ENCODE measurements at regions not wholly inside any gene's neighbourhood (a gene's known extent, or its start where the extent isn't known, plus 50 kb on each side); places are given as distances from the start of the nearest gene placed in this dataset.

GRCh38 chr6:167742719-167743303 is 83.9 kb upstream of the AFDN start:
- no peak for DNase-seq
- no peaks in the 10 kb centered on the region for H3K27me3 ChIP-seq (ENCODE audit: control insufficient read depth, insufficient read depth, low read length)
- no peak overlapping the region for H4K5ac ChIP-seq (ENCODE audit: low read depth, low read length)
- H4K8ac ChIP-seq (ENCODE audit: low read depth in 2 of 2, low read length in 2 of 2): no peak overlapping the region
- H2BK15ac ChIP-seq (ENCODE audit: low read depth, low read length): no peak overlapping the region
- peaks cover 40% of the 10 kb centered on the region for H3K9me3 ChIP-seq (ENCODE audit: control insufficient read depth, insufficient read depth, low read length)
- H3K14ac ChIP-seq (replicated peaks; ENCODE audit: low read depth, low read length): no peak overlapping the region
- no peak overlapping the region for H3K4ac ChIP-seq (ENCODE audit: low read depth, low read length)
- H4K20me1 ChIP-seq (ENCODE audit: insufficient read depth, low read length): no peaks in the 10 kb centered on the region
- no peak overlapping the region for H3K27ac ChIP-seq (ENCODE audit: insufficient read depth, low read length)
- H2BK120ac ChIP-seq (ENCODE audit: low read depth, low read length): no peak overlapping the region
- no peak overlapping the region for H4K91ac ChIP-seq (ENCODE audit: insufficient read depth, low read depth, low read length)
- H2BK20ac ChIP-seq (ENCODE audit: low read depth, low read length): no peak overlapping the region
- H3K9me1 ChIP-seq (ENCODE audit: insufficient read depth, low read length): no peaks in the 10 kb centered on the region
- H3K56ac ChIP-seq (ENCODE audit: extremely low read depth, insufficient read depth, low read length): no peak overlapping the region
- dilution Hi-C loops (cut with HindIII; ENCODE audit: low sequenced_read_pairs, unreplicated experiment): no loop called here
- no peak overlapping the region for H3K18ac ChIP-seq (ENCODE audit: low read depth, low read length)
- intact Hi-C loops (cut with micrococcal nuclease): no loop called here
- H3K4me2 ChIP-seq (ENCODE audit: low read depth, low read length): no peak overlapping the region
- CTCF ChIA-PET: no interaction called here
- no peak overlapping the region for H3K23ac ChIP-seq (ENCODE audit: low read depth, low read length)
- no peak overlapping the region for H3K4me3 ChIP-seq (ENCODE audit: insufficient read depth, low read depth, low read length)
- no peak overlapping the region for H2AK9ac ChIP-seq (replicated peaks; ENCODE audit: low read depth, low read length, poor library complexity)
- no peaks in the 10 kb centered on the region for H3K79me1 ChIP-seq (ENCODE audit: low read depth in 1 of 2, low read length in 2 of 2)
- no peak overlapping the region for H2AFZ ChIP-seq (replicated peaks; ENCODE audit: low read length, poor library complexity)
- H3K36me3 ChIP-seq (ENCODE audit: control insufficient read depth, insufficient read depth, low read length): no peaks in the 10 kb centered on the region
- no TSS peak for BruUV-seq (replicated peaks)
- no peak for ATAC-seq (ENCODE audit: low read depth)
- in situ Hi-C loops (cut with MboI; ENCODE audit: low sequenced_read_pairs): no loop called here
- no peak overlapping the region for H3K9ac ChIP-seq (ENCODE audit: low read depth, low read length)
- H2AK5ac ChIP-seq (ENCODE audit: low read depth, low read length): no peak overlapping the region
- TF ChIP-seq FOS (IDR thresholded peaks at IDR 0.05; ENCODE audit: low read depth, low read length): no peak
- no peak for TF ChIP-seq ELK1 (IDR thresholded peaks at IDR 0.05; ENCODE audit: borderline replicate concordance, low read depth, low read length)
- no peak for TF ChIP-seq POLR2A (IDR thresholded peaks at IDR 0.05; ENCODE audit: low read depth, low read length)
- no peak for TF ChIP-seq MAFK (IDR thresholded peaks at IDR 0.05; ENCODE audit: low read depth, low read length)
- no peak for TF ChIP-seq RFX5 (IDR thresholded peaks at IDR 0.05; ENCODE audit: low read depth, low read length)
- POLR2A ChIA-PET (ENCODE audit: unreplicated experiment): no interaction called here
- H3K4me1 ChIP-seq (ENCODE audit: control insufficient read depth, insufficient read depth, low read length): no peaks in the 10 kb centered on the region
- no peak overlapping the region for H2BK5ac ChIP-seq (ENCODE audit: low read depth, low read length, poor library complexity, severe bottlenecking)

Data from IMR-90 (cell line).